H1 (cell line): ENCODE measurements at regions not wholly inside any gene's neighbourhood (a gene's known extent, or its start where the extent isn't known, plus 50 kb on each side); places are given as distances from the start of the nearest gene placed in this dataset.
"Not testable (repeated sequence)": the region's sequence is repeated elsewhere in the genome, so short reads cannot be mapped to it uniquely, and the experiment has no call there.

ENCODE experiments used
- CTCF ChIA-PET: fragments of 300-600 bp; sonication (Branson Sonifier 250); formaldehyde crosslinking; loops from one replicate; lab custom pipeline; 2021; ENCODE audit not compliant: partially characterized antibody; lab: Charles Lee
- POLR2A ChIA-PET: fragments of 300-600 bp; sonication (Branson Sonifier 250); formaldehyde crosslinking; loops from one replicate; lab custom pipeline; 2021; ENCODE audit warnings: inconsistent platforms; ENCODE audit not compliant: partially characterized antibody; lab: Charles Lee
- DNase-seq, 2 experiments: peaks; one replicate each; pipeline versions ENCODE4 v3.0.0 to v3.0.0-alpha.2; 2010 to 2022; ENCODE audit warnings: low spot score in 2 of 2, low read depth in 1 of 2, mixed read lengths in 1 of 2
- FAIRE-seq: peaks from 2 replicates; lab custom pipeline; 2011; peaks lifted over from hg19 to GRCh38; lab: Jason Lieb, UNC
- H2AFZ ChIP-seq: 2 replicates; pipeline ENCODE4 v1.8.1; 2012; ENCODE audit warnings: low read length, inconsistent platforms
- H2AK5ac ChIP-seq: 2 replicates; pipeline ENCODE4 v1.6.1; 2013; ENCODE audit warnings: low read depth, low read length
- H2BK120ac ChIP-seq: replicated peaks from 2 replicates; pipeline ENCODE3; 2013; ENCODE audit warnings: low read depth, low read length, inconsistent platforms
- H2BK12ac ChIP-seq: 2 replicates; pipeline ENCODE4 v1.6.1; 2013; ENCODE audit warnings: low read depth, low read length
- H2BK15ac ChIP-seq: 2 replicates; pipeline ENCODE4 v1.6.1; 2013; ENCODE audit warnings: low read length
- H2BK20ac ChIP-seq: 2 replicates; pipeline ENCODE4 v1.6.1; 2013; ENCODE audit warnings: low read length
- H2BK5ac ChIP-seq: 2 replicates; pipeline ENCODE4 v1.6.1; 2013; ENCODE audit warnings: low read depth, low read length
- H3K14ac ChIP-seq: 2 replicates; pipeline ENCODE4 v1.6.1; 2013; ENCODE audit warnings: inconsistent platforms; ENCODE audit not compliant: insufficient read length
- H3K18ac ChIP-seq: 2 replicates; pipeline ENCODE4 v1.6.1; 2013; ENCODE audit warnings: low read length; ENCODE audit errors: extremely low read depth
- H3K23ac ChIP-seq: 2 replicates; pipeline ENCODE4 v1.6.1; 2013; ENCODE audit warnings: inconsistent platforms; ENCODE audit not compliant: insufficient read length
- H3K23me2 ChIP-seq: 2 replicates; pipeline ENCODE4 v1.6.1; 2013; ENCODE audit warnings: low read depth, low read length
- H3K27ac ChIP-seq: 2 replicates; pipeline ENCODE4 v1.6.1; 2011; ENCODE audit warnings: low read depth, low read length, inconsistent platforms
- H3K27me3 ChIP-seq, 4 experiments: replicated peaks in 1 of 4; 1 replicate in 1 of 4; 2 replicates in 3 of 4; pipeline versions ENCODE4 v1.6.1 to v1.8.1; 2011 to 2013; ENCODE audit warnings: low read length in 3 of 4, mild to moderate bottlenecking in 3 of 4, inconsistent platforms in 2 of 4, mixed read lengths in 2 of 4, moderate library complexity in 1 of 4; ENCODE audit not compliant: control insufficient read depth in 3 of 4, insufficient read depth in 3 of 4; ENCODE audit errors: extremely low read depth in 1 of 4
- H3K36me3 ChIP-seq, 4 experiments: 2 replicates each; pipeline versions ENCODE4 v1.6.1 to v1.8.1; 2011 to 2013; ENCODE audit warnings: mild to moderate bottlenecking in 4 of 4, low read length in 3 of 4, moderate library complexity in 2 of 4, control low read depth in 1 of 4, inconsistent platforms in 1 of 4; ENCODE audit not compliant: insufficient read depth in 4 of 4, control insufficient read depth in 2 of 4
- H3K4ac ChIP-seq: replicated peaks from 2 replicates; pipeline ENCODE3; 2013; ENCODE audit warnings: low read length, low read depth, mixed read lengths, inconsistent platforms; ENCODE audit not compliant: insufficient read length
- H3K4me1 ChIP-seq, 4 experiments: replicated peaks in 1 of 4; 1 replicate in 1 of 4; 2 replicates in 3 of 4; pipeline versions ENCODE4 v1.6.1 to v1.8.1; 2011 to 2013; ENCODE audit warnings: low read length in 3 of 4, inconsistent platforms in 2 of 4, mixed read lengths in 1 of 4; ENCODE audit not compliant: insufficient read depth in 4 of 4, control insufficient read depth in 3 of 4
- H3K4me2 ChIP-seq, 2 experiments: 2 replicates each; pipeline versions ENCODE4 v1.6.1 to v1.8.1; 2011 to 2013; ENCODE audit warnings: low read depth in 2 of 2, low read length in 2 of 2, control low read depth in 1 of 2, inconsistent platforms in 1 of 2, mild to moderate bottlenecking in 1 of 2; ENCODE audit not compliant: insufficient read depth in 1 of 2
- H3K4me3 ChIP-seq, 4 experiments: fragments of 200-600, 300-600 bp in 1 of 4; sonication (generic), shearing (Covaris generic), sonication (Bioruptor Twin) in 1 of 4; 2 replicates each; pipeline versions ENCODE4 v1.5.1 to v1.8.1; 2011 to 2016; ENCODE audit warnings: low read length in 4 of 4, low read depth in 3 of 4, control low read depth in 2 of 4, inconsistent platforms in 2 of 4, mild to moderate bottlenecking in 2 of 4, mixed read lengths in 1 of 4, moderate library complexity in 1 of 4; ENCODE audit not compliant: insufficient read depth in 2 of 4; ENCODE audit errors: extremely low read depth in 1 of 4
- H3K56ac ChIP-seq: replicated peaks from 2 replicates; pipeline ENCODE3; 2013; ENCODE audit warnings: low read depth, mild to moderate bottlenecking, mixed read lengths, low read length, inconsistent platforms; ENCODE audit not compliant: insufficient read length
- H3K79me1 ChIP-seq: 2 replicates; pipeline ENCODE4 v1.6.1; 2013; ENCODE audit warnings: low read depth, low read length, control low read depth
- H3K79me2 ChIP-seq, 2 experiments: 2 replicates each; pipeline versions ENCODE4 v1.6.1 to v1.8.1; 2012 to 2013; ENCODE audit warnings: low read length in 2 of 2, mild to moderate bottlenecking in 2 of 2, inconsistent platforms in 1 of 2; ENCODE audit not compliant: insufficient read depth in 2 of 2, control insufficient read depth in 1 of 2
- H3K9ac ChIP-seq, 4 experiments: replicated peaks in 1 of 4; 1 replicate in 1 of 4; 2 replicates in 3 of 4; pipeline versions ENCODE4 v1.6.1 to v1.8.1; 2011 to 2013; ENCODE audit warnings: low read depth in 3 of 4, low read length in 3 of 4, control low read depth in 2 of 4, mild to moderate bottlenecking in 2 of 4, moderate library complexity in 2 of 4, inconsistent platforms in 1 of 4; ENCODE audit errors: extremely low read depth in 1 of 4
- H3K9me3 ChIP-seq, 2 experiments: 2 replicates each; pipeline versions ENCODE4 v1.6.1 to v1.8.1; 2012 to 2013; ENCODE audit warnings: mild to moderate bottlenecking in 2 of 2, moderate library complexity in 2 of 2, control low read depth in 1 of 2, inconsistent platforms in 1 of 2, low read depth in 1 of 2, low read length in 1 of 2, mixed read lengths in 1 of 2; ENCODE audit not compliant: insufficient read depth in 2 of 2
- H4K20me1 ChIP-seq, 2 experiments: replicated peaks in 1 of 2; 2 replicates each; pipeline versions ENCODE3 to v1.8.1; 2011 to 2013; ENCODE audit warnings: inconsistent platforms in 2 of 2, low read length in 2 of 2, mild to moderate bottlenecking in 1 of 2; ENCODE audit not compliant: insufficient read depth in 2 of 2, control insufficient read depth in 1 of 2
- H4K5ac ChIP-seq: 2 replicates; pipeline ENCODE4 v1.6.1; 2013; ENCODE audit warnings: low read length, low read depth, mixed read lengths, inconsistent platforms; ENCODE audit not compliant: insufficient read length
- H4K8ac ChIP-seq: 2 replicates; pipeline ENCODE4 v1.8.0; 2013; ENCODE audit warnings: mild to moderate bottlenecking, moderate library complexity, low read length, inconsistent platforms; ENCODE audit not compliant: insufficient read depth; ENCODE audit errors: extremely low read depth
- H4K91ac ChIP-seq: replicated peaks from 2 replicates; pipeline ENCODE3; 2013; ENCODE audit warnings: low read length, mixed read lengths, inconsistent platforms; ENCODE audit not compliant: insufficient read length
- FOSL1 ChIP-seq: IDR thresholded peaks from 2 replicates; pipeline ENCODE4 v1.6.1; 2011; ENCODE audit warnings: mild to moderate bottlenecking, low read depth, low read length, moderate library complexity; ENCODE audit not compliant: insufficient read depth
- GABPA ChIP-seq: IDR thresholded peaks from 2 replicates; pipeline ENCODE4 v1.6.1; 2011; ENCODE audit warnings: mild to moderate bottlenecking, low read length, moderate library complexity, borderline replicate concordance; ENCODE audit not compliant: insufficient read depth
- JUN ChIP-seq: IDR thresholded peaks from 2 replicates; pipeline ENCODE4 v1.6.1; 2011; ENCODE audit warnings: low read depth, mild to moderate bottlenecking, improper control_type of control experiment, low read length
- RAD21 ChIP-seq, 2 experiments: IDR thresholded peaks in 1 of 2; conservative IDR thresholded peaks in 1 of 2; 2 replicates each; pipeline ENCODE4 v1.6.1; 2011; ENCODE audit warnings: low read depth in 2 of 2, low read length in 2 of 2, improper control_type of control experiment in 1 of 2, inconsistent platforms in 1 of 2, mild to moderate bottlenecking in 1 of 2, moderate library complexity in 1 of 2
- SP4 ChIP-seq: IDR thresholded peaks from 2 replicates; pipeline ENCODE4 v1.6.1; 2012; ENCODE audit warnings: low read length, inconsistent platforms
- TBP ChIP-seq: IDR thresholded peaks from 2 replicates; pipeline ENCODE4 v1.6.1; 2011; ENCODE audit warnings: low read depth, low read length, improper control_type of control experiment
- WGBS, 2 experiments: shearing (Covaris generic) in 1 of 2; methylation state at CpG; one replicate each; pipeline versions ENCODE4 v1.1.6 to v1.1.7; 2013 to 2015; ENCODE audit warnings: low lambda C conversion rate in 2 of 2, mixed read lengths in 2 of 2, inconsistent platforms in 1 of 2, low coverage in 1 of 2, missing lambda C conversion rate in 1 of 2; ENCODE audit not compliant: insufficient replicate concordance in 2 of 2, insufficient coverage in 1 of 2, insufficient read length in 1 of 2; ENCODE audit errors: extremely low coverage in 1 of 2, missing lambda C conversion rate in 1 of 2; 5-methylcytosine and 5-hydroxymethylcytosine counted together

DNA sequence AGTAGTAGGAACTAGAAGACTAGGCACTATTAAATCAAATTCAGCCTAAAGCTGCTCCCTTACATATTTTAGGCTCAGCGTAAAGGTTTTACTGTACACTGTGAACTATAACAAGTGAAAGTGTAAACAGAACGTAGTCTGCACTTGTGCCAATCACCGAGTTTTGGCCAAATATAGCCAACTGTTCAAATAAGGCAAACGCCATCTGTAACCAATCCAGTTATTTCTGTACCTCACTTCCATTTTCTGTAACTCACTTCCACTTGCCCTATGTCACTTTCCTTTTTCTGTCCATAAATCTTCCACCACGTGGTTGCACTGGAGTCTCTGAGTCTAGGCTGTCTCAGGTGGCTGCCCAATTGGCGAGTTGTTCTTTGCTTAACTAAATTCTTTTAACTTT is 2132.2 kb downstream of the LRRC4C start (continued):
- TF ChIP-seq FOSL1, result no peak
- TF ChIP-seq GABPA, result no peak
- no peak for TF ChIP-seq JUN
- TF ChIP-seq SP4, result no peak
- TF ChIP-seq RAD21 (IDR thresholded peaks at IDR 0.05 in 1 of 2, conservative IDR thresholded peaks at IDR 0.05 in 1 of 2; ENCODE audit: low read depth in 2 of 2, low read length in 2 of 2), result no peak
- no peak for TF ChIP-seq TBP

DNA sequence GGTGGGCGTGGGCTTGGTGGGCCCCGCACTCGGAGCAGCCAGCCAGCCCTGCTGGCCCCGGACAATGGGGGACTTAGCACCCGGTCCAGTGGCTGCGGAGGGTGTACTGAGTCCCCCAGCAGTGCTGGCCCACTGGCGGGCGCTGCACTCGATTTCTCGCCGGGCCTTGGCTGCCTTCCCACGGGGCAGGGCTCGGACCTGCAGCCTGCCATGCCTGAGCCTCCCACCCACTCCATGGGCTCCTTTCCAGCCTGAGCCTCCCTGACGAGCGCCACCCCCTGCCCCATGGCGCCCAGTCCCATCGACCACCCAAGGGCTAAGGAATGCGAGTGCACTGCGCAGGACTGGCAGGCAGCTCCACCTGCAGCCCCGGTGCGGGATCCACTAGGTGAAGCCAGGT is 2147.6 kb downstream of the LRRC4C start:
- 96% methylated on average over 16 of the region's 21 CpGs; no CpG with 5 or more reads in 1 of the 2 experiments for WGBS, 2 experiments
- H2BK15ac ChIP-seq, H3K27me3 ChIP-seq, POLR2A ChIA-PET, H2BK120ac ChIP-seq, H3K14ac ChIP-seq, H3K4me1 ChIP-seq, H4K8ac ChIP-seq, H2BK20ac ChIP-seq, H3K9ac ChIP-seq, H4K91ac ChIP-seq, H3K27ac ChIP-seq, H2BK5ac ChIP-seq, H2BK12ac ChIP-seq, H3K18ac ChIP-seq, H2AFZ ChIP-seq, DNase-seq, H4K5ac ChIP-seq, H3K23me2 ChIP-seq, H4K20me1 ChIP-seq, H3K36me3 ChIP-seq, H3K4ac ChIP-seq, H3K23ac ChIP-seq, H3K9me3 ChIP-seq, H2AK5ac ChIP-seq, H3K4me2 ChIP-seq, H3K79me1 ChIP-seq, H3K79me2 ChIP-seq, H3K56ac ChIP-seq, FAIRE-seq, H3K4me3 ChIP-seq: not testable (repeated sequence)
- CTCF ChIA-PET, result interaction anchor here (0.6 kb wide), 1 partner anchor 1538 kb away, joined by 4 read pairs; no protein-coding TSS in a partner anchor
